Panc1 (cell line): ENCODE measurements at regions not wholly inside any gene's neighbourhood (a gene's known extent, or its start where the extent isn't known, plus 50 kb on each side); places are given as distances from the start of the nearest gene placed in this dataset.

Source experiments
- ATAC-seq: fragments of 200-7000 bp; cut with Tn5 transposase; 2 replicates; pipeline ENCODE4 v1.9.1; 2020; ENCODE audit warnings: mild to moderate bottlenecking, moderate library complexity
- BruUV-seq: library from RNA; stranded (reverse); fragments of 400-500 nt; replicated peaks from 2 replicates; lab custom pipeline; 2021; lab: Mats Ljungman, UMichigan
- CTCF ChIA-PET: fragments of 300-600 bp; sonication (Branson Sonifier 250); formaldehyde crosslinking; loops from one replicate; lab custom pipeline; 2022; ENCODE audit warnings: antibody characterized with exemption; lab: Charles Lee
- POLR2A ChIA-PET: fragments of 300-600 bp; sonication (Branson Sonifier 250); formaldehyde crosslinking; loops from one replicate; lab custom pipeline; 2022; ENCODE audit warnings: antibody characterized with exemption; lab: Charles Lee
- DNase-seq: peaks from one replicate; pipeline ENCODE4 v3.0.0-alpha.2; 2010; ENCODE audit warnings: low read depth, low spot score
- H3K27ac ChIP-seq: 2 replicates; pipeline ENCODE4 v1.5.1; 2011; ENCODE audit warnings: mild to moderate bottlenecking, low read length, inconsistent platforms
- H3K27me3 ChIP-seq: fragments of 200-500 bp; sonication (Bioruptor generic); 2 replicates; pipeline ENCODE4 v1.6.0; 2014; ENCODE audit warnings: low read length, inconsistent platforms; ENCODE audit not compliant: control insufficient read depth, insufficient read depth
- H3K36me3 ChIP-seq: fragments of 200-500 bp; sonication (Bioruptor generic); 2 replicates; pipeline ENCODE4 v1.5.1; 2014; ENCODE audit warnings: inconsistent platforms, mild to moderate bottlenecking, low read length, moderate library complexity; ENCODE audit not compliant: control insufficient read depth, insufficient read depth
- H3K4me1 ChIP-seq: 2 replicates; pipeline ENCODE4 v1.5.1; 2011; ENCODE audit warnings: inconsistent platforms, mild to moderate bottlenecking, low read length, moderate library complexity; ENCODE audit not compliant: control insufficient read depth, insufficient read depth
- H3K4me3 ChIP-seq, 2 experiments: 2 replicates each; pipeline ENCODE4 v1.5.1; 2011 to 2012; ENCODE audit warnings: low read depth in 2 of 2, low read length in 2 of 2, mild to moderate bottlenecking in 2 of 2, inconsistent platforms in 1 of 2, moderate library complexity in 1 of 2
- H3K9me3 ChIP-seq: fragments of 200-500 bp; sonication (Bioruptor generic); 2 replicates; pipeline ENCODE4 v1.5.1; 2014; ENCODE audit warnings: low read depth, mild to moderate bottlenecking, inconsistent platforms, low read length, moderate library complexity; ENCODE audit not compliant: control insufficient read depth, insufficient read depth
- CTCF ChIP-seq: fragments of 450-650 bp; IDR thresholded peaks from 2 replicates; pipeline ENCODE4 v1.5.1; 2017; ENCODE audit warnings: mild to moderate bottlenecking
- POLR2AphosphoS5 ChIP-seq: IDR thresholded peaks from 2 replicates; pipeline ENCODE4 v1.6.1; 2012; ENCODE audit warnings: mild to moderate bottlenecking, low read depth, low read length, moderate library complexity
- REST ChIP-seq, 2 experiments: IDR thresholded peaks; 2 replicates each; pipeline ENCODE4 v1.6.1; 2011 to 2012; ENCODE audit warnings: low read depth in 2 of 2, control low read depth in 1 of 2, low read length in 1 of 2, mild to moderate bottlenecking in 1 of 2, moderate library complexity in 1 of 2; ENCODE audit not compliant: insufficient read depth in 1 of 2
- SIN3A ChIP-seq: IDR thresholded peaks from 2 replicates; pipeline ENCODE4 v1.6.1; 2012; ENCODE audit warnings: low read depth, mild to moderate bottlenecking, low read length, moderate library complexity, borderline replicate concordance; ENCODE audit not compliant: insufficient read depth
- TCF7L2 ChIP-seq: IDR thresholded peaks from 2 replicates; pipeline ENCODE4 v1.6.1; 2011; ENCODE audit warnings: mild to moderate bottlenecking, low read depth, low read length, inconsistent platforms
- in situ Hi-C: cut with HindIII; loops from 2 replicates; pipeline ENCODE4 v1.10.0; 2016; ENCODE audit warnings: low sequenced_read_pairs, low pct_unique_long_range_greater_than_20kb
- intact Hi-C: fragments of 100-400 bp; cut with micrococcal nuclease; formaldehyde crosslinking; loops from one replicate; pipeline ENCODE4 v1.10.0; 2022; ENCODE audit not compliant: unreplicated experiment

DNA sequence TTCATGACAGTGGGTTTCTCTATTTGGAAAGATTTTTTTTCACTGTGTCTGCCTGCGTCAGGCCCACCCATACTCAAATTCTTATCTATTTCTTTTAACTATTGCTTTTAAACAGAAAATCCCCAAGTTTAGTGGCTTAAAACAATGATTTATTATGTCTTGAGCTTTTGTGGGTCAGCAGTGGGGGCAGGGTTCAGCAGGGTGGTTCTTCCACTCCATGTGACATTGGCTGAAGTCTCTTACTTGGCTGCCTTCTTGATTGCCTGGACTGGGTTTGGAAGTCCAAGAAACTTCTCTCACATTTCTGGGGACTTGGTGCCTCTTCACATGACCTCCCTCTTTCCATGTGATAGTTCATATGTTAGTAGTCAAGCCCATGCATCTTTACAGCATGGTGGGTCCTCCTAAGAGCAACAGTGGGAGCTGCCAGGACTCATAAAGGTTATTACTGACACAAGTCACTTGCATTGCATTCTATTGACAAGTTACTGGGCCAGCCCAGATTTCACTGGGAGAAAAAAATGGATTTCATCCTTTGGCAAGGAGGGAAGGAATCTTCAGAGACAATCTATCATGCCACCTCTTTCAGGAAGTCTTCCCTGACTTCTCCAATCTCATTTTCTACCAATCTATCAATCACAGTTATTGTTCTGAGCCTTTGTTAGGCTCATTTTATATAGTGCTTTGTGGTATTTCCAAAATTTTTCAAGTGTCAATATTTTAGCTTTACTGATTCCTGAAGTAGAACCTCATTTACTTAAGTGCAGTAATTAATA is 436.1 kb downstream of the XYLT1 start:
- POLR2A ChIA-PET = no interaction called here
- intact Hi-C loops = no loop called here
- H3K36me3 ChIP-seq = no peaks in the 10 kb centered on the region
- BruUV-seq = no TSS peak
- no peak for DNase-seq
- H3K4me3 ChIP-seq = no peak overlapping the region
- H3K4me1 ChIP-seq = no peaks in the 10 kb centered on the region
- no peak overlapping the region for H3K27ac ChIP-seq
- no peak for TF ChIP-seq TCF7L2
- TF ChIP-seq CTCF = no peak
- no peak for TF ChIP-seq REST (IDR thresholded peaks at IDR 0.05; ENCODE audit: insufficient read depth in 1 of 2, low read depth in 2 of 2, low read length in 1 of 2)
- TF ChIP-seq SIN3A = no peak
- TF ChIP-seq POLR2AphosphoS5 = no peak
- H3K9me3 ChIP-seq = peaks cover 3% of the 10 kb centered on the region; the same call in 1 of the 2 replicates
- no peaks in the 10 kb centered on the region for H3K27me3 ChIP-seq
- in situ Hi-C loops = no loop called here
- no peak for ATAC-seq
- CTCF ChIA-PET = no interaction called here

DNA sequence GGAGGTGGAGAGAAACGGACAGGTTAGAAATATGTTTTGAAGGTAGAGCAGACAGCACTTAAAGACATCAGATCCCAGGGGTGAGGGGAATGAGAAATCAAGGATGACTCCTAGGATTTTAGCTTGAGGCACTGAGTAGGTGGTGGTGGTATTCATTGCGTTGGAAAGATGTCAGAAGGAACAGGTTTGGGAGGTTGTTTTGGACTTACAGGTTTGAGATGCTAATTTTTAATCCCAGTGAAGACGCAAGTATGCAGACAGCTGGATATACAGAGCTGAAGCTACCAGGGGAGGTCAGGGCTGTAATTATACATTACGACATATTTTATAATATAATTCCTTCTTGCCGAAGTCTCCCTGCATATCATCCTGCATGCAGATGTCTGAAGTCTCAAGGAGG is 433.3 kb downstream of the XYLT1 start:
- H3K4me3 ChIP-seq = no peak overlapping the region
- no peaks in the 10 kb centered on the region for H3K4me1 ChIP-seq
- H3K27ac ChIP-seq = no peak overlapping the region
- H3K27me3 ChIP-seq = no peaks in the 10 kb centered on the region; the same call in 1 of the 2 replicates
- H3K36me3 ChIP-seq = no peaks in the 10 kb centered on the region
- in situ Hi-C loops = no loop called here
- DNase-seq (no peak), ATAC-seq (no peak)
- BruUV-seq = no TSS peak
- no peaks in the 10 kb centered on the region for H3K9me3 ChIP-seq
- intact Hi-C loops = no loop called here
- TF ChIP-seq CTCF = no peak
- no peak for TF ChIP-seq SIN3A
- no peak for TF ChIP-seq TCF7L2
- no peak for TF ChIP-seq REST (IDR thresholded peaks at IDR 0.05; ENCODE audit: insufficient read depth in 1 of 2, low read depth in 2 of 2, low read length in 1 of 2)
- CTCF ChIA-PET = no interaction called here
- POLR2A ChIA-PET = no interaction called here
